ENCODE measurements at regions not wholly inside any gene's neighbourhood (a gene's known extent, or its start where the extent isn't known, plus 50 kb on each side); places are given as distances from the start of the nearest gene placed in this dataset.

DNA sequence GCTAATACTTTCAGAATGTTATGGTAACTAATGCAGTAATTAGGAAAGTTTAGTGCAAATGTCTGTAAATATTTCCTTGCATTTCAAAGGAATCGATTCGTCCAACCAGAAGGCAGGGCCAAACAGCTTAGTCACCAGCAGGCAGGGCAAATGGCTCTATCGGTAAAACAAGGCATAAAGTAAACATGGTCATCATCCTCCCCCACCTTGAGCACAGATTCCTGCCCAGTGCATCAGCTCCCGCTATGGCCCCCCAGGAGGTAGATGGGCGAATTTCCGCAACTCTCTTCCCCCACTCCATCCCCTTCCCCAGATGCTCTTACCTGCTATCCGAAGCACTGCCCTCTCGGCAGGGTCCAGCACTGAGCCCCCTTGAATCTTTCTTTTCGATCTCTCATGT is 103.8 kb upstream of the BEND6 start:
- no peaks in the 10 kb centered on the region for H3K36me3 ChIP-seq
- peak overlapping the region; percentile 76 for H3K4me3 ChIP-seq
- DNase-seq (ENCODE audit: low spot score) (no peak), ATAC-seq (ENCODE audit: insufficient number of reproducible peaks, low FRiP score, low read depth) (no peak)
- peak overlapping the region; percentile 50 to 66 for H3K27ac ChIP-seq
- peaks cover 4% of the 10 kb centered on the region for H3K27me3 ChIP-seq (replicated peaks; ENCODE audit: insufficient read depth)
- TF ChIP-seq, protein P1, sequence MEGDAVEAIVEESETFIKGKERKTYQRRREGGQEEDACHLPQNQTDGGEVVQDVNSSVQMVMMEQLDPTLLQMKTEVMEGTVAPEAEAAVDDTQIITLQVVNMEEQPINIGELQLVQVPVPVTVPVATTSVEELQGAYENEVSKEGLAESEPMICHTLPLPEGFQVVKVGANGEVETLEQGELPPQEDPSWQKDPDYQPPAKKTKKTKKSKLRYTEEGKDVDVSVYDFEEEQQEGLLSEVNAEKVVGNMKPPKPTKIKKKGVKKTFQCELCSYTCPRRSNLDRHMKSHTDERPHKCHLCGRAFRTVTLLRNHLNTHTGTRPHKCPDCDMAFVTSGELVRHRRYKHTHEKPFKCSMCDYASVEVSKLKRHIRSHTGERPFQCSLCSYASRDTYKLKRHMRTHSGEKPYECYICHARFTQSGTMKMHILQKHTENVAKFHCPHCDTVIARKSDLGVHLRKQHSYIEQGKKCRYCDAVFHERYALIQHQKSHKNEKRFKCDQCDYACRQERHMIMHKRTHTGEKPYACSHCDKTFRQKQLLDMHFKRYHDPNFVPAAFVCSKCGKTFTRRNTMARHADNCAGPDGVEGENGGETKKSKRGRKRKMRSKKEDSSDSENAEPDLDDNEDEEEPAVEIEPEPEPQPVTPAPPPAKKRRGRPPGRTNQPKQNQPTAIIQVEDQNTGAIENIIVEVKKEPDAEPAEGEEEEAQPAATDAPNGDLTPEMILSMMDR (IDR thresholded peaks at IDR 0.05), result no peak
- peaks cover 4 to 27% of the 10 kb centered on the region in 2 donors for H3K4me1 ChIP-seq (ENCODE audit: control insufficient read depth in 1 of 2, low read depth in 2 of 2)
- no peaks in the 10 kb centered on the region for H3K9me3 ChIP-seq

DNA sequence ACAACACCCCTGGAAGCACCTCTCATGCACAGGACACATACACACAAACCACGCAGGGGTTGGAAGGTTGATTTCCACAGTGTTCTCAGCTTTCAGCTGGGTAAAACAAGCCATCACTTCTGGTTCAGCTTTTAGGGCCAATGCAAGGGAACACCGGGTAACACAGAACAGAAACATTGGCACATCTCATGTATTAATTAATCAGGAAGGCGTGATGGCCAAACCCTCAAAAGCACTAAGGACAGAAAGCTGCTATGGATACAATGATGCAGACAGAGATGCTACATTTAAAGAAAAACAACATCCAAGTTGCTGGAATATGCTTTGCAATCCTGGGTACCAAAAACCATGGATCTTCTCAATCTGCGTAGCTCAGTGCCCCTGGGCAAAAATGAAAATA is 104.3 kb upstream of the BEND6 start:
- ATAC-seq (ENCODE audit: insufficient number of reproducible peaks, low FRiP score, low read depth) (no peak), DNase-seq (ENCODE audit: low spot score) (no peak)
- TF ChIP-seq, protein P1 (IDR thresholded peaks at IDR 0.05), result no peak
- peaks cover 4% of the 10 kb centered on the region for H3K27me3 ChIP-seq (replicated peaks; ENCODE audit: insufficient read depth)
- H3K4me3 ChIP-seq, result peak overlapping the region; percentile 76
- peaks cover 3 to 24% of the 10 kb centered on the region in 2 donors for H3K4me1 ChIP-seq (ENCODE audit: control insufficient read depth in 1 of 2, low read depth in 2 of 2)
- no peaks in the 10 kb centered on the region for H3K9me3 ChIP-seq
- peak overlapping the region; percentile 50 to 66 for H3K27ac ChIP-seq
- H3K36me3 ChIP-seq, result no peaks in the 10 kb centered on the region

GRCh38 chr6:56849896-56850295 is 105.0 kb upstream of the BEND6 start:
- Histone ChIP-seq H3K4me1 (ENCODE audit: control insufficient read depth in 1 of 2, low read depth in 2 of 2) (peaks cover 3 to 24% of the 10 kb centered on the region in 2 donors), H3K27me3 (replicated peaks; ENCODE audit: insufficient read depth) (peaks cover 4% of the 10 kb centered on the region), H3K36me3 (no peaks in the 10 kb centered on the region), H3K27ac (peak overlapping the region; percentile 50 to 66), H3K4me3 (peak overlapping the region; percentile 76), H3K9me3 (no peaks in the 10 kb centered on the region)
- TF ChIP-seq, protein P1 (IDR thresholded peaks at IDR 0.05), result no peak
- no peak for DNase-seq (ENCODE audit: low spot score)
- ATAC-seq (ENCODE audit: insufficient number of reproducible peaks, low FRiP score, low read depth), result no peak

GRCh38 chr6:56848105-56848504 is 106.8 kb upstream of the BEND6 start:
- H3K27ac ChIP-seq, result no peak overlapping the region
- DNase-seq (ENCODE audit: low spot score) (no peak), ATAC-seq (ENCODE audit: insufficient number of reproducible peaks, low FRiP score, low read depth) (no peak)
- H3K36me3 ChIP-seq, result no peaks in the 10 kb centered on the region
- no peak overlapping the region for H3K4me3 ChIP-seq
- H3K4me1 ChIP-seq (ENCODE audit: control insufficient read depth in 1 of 2, low read depth in 2 of 2), result peaks cover 3 to 29% of the 10 kb centered on the region in 2 donors
- H3K27me3 ChIP-seq (replicated peaks; ENCODE audit: insufficient read depth), result peaks cover 4% of the 10 kb centered on the region
- TF ChIP-seq, protein P1 (IDR thresholded peaks at IDR 0.05), result no peak
- no peaks in the 10 kb centered on the region for H3K9me3 ChIP-seq

DNA sequence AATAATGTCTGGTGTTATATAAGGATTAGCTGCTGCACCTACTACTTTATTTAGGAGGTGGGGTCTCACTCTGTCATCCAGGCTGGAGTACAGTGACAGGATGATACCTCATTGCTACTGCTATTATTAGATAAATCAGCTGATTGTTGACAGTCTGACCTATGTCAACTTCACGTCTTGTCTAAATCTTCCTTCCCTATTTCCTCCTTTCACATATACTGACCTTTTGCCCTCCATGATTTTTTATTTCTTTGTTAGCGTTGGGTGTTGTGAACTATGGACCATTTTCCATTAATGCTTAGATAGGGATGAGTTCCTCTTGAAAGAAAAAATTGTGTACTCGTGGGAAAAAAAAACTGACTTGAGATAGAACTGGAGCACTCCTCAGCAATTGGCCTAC is 109.9 kb upstream of the BEND6 start:
- DNase-seq (ENCODE audit: low spot score), result no peak
- TF ChIP-seq, protein P1 (IDR thresholded peaks at IDR 0.05), result no peak
- Histone ChIP-seq H3K36me3 (no peaks in the 10 kb centered on the region), H3K27ac (peak overlapping the region in 1 of 2 donors; percentile 90), H3K4me1 (ENCODE audit: control insufficient read depth in 1 of 2, low read depth in 2 of 2) (peaks cover 13 to 38% of the 10 kb centered on the region in 2 donors), H3K4me3 (no peak overlapping the region), H3K9me3 (no peaks in the 10 kb centered on the region), H3K27me3 (replicated peaks; ENCODE audit: insufficient read depth) (no peaks in the 10 kb centered on the region)
- ATAC-seq (ENCODE audit: insufficient number of reproducible peaks, low FRiP score, low read depth), result no peak

Measured in thoracic aorta (tissue), 2 donors.